ENCODE measurements at regions not wholly inside any gene's neighbourhood (a gene's known extent, or its start where the extent isn't known, plus 50 kb on each side); places are given as distances from the start of the nearest gene placed in this dataset.
"Not testable (repeated sequence)": the region's sequence is repeated elsewhere in the genome, so short reads cannot be mapped to it uniquely, and the experiment has no call there.

GRCh38 chr6:126892869-126893268 is 225.6 kb upstream of the RSPO3 start:
- TF ChIP-seq CTCF (IDR thresholded peaks at IDR 0.05; ENCODE audit: insufficient read depth, low read length, poor library complexity, severe bottlenecking); EZH2phosphoT487 (conservative IDR thresholded peaks at IDR 0.05; ENCODE audit: low read length): not testable (repeated sequence)
